T-cell (primary cell): ENCODE measurements at regions not wholly inside any gene's neighbourhood (a gene's known extent, or its start where the extent isn't known, plus 50 kb on each side); places are given as distances from the start of the nearest gene placed in this dataset.

ENCODE experiments used
- ATAC-seq, 4 experiments: fragments of 200-7000 bp in 3 of 4; fragments of 150-1000 bp in 1 of 4; cut with Tn5 transposase; replicated peaks in 1 of 4; 1 replicate in 3 of 4; 2 replicates in 1 of 4; pipeline ENCODE4 v1.10.0; 2021; ENCODE audit warnings: moderate library complexity in 3 of 4, mild to moderate bottlenecking in 2 of 4, moderate number of reproducible peaks in 1 of 4
- CTCF ChIA-PET, 2 donors: fragments of 300-600 bp; sonication (Branson Sonifier 250); formaldehyde crosslinking; loops; one replicate each; lab custom pipeline; 2022; ENCODE audit warnings: antibody characterized with exemption in 2 of 2; lab: Charles Lee
- POLR2A ChIA-PET, 2 donors: fragments of 300-600 bp; sonication (Branson Sonifier 250); formaldehyde crosslinking; loops; one replicate each; lab custom pipeline; 2022; ENCODE audit warnings: antibody characterized with exemption in 2 of 2; lab: Charles Lee
- DNase-seq, 35 experiments: peaks; one replicate each; pipeline versions ENCODE4 v3.0.0 to v3.0.0-alpha.2; 2013 to 2023
- H3K27ac ChIP-seq: one replicate; pipeline ENCODE4 v1.5.1; 2013; ENCODE audit warnings: low read length
- H3K27me3 ChIP-seq, 2 experiments: replicated peaks in 1 of 2; 1 replicate in 1 of 2; 2 replicates in 1 of 2; pipeline versions ENCODE4 v1.6.1 to v1.7.0; 2013; ENCODE audit warnings: low read length in 1 of 2, mixed read lengths in 1 of 2; ENCODE audit not compliant: control insufficient read depth in 2 of 2, insufficient read depth in 2 of 2; ENCODE audit errors: extremely low read depth in 1 of 2
- H3K36me3 ChIP-seq, 2 donors: 1 replicate in 1 of 2; 2 replicates in 1 of 2; pipeline versions ENCODE4 v1.6.1 to v1.7.0; 2013; ENCODE audit warnings: low read length in 1 of 2; ENCODE audit not compliant: control insufficient read depth in 2 of 2, insufficient read depth in 1 of 2; ENCODE audit errors: extremely low read depth in 1 of 2
- H3K4me1 ChIP-seq, 2 experiments: 1 replicate in 1 of 2; 2 replicates in 1 of 2; pipeline versions ENCODE4 v1.6.1 to v1.7.0; 2013; ENCODE audit warnings: low read length in 2 of 2, mixed read lengths in 1 of 2; ENCODE audit not compliant: insufficient read depth in 2 of 2, control insufficient read depth in 1 of 2; ENCODE audit errors: extremely low read depth in 1 of 2
- H3K4me3 ChIP-seq, 2 donors: 1 replicate in 1 of 2; 2 replicates in 1 of 2; pipeline versions ENCODE4 v1.5.1 to v1.7.0; 2013; ENCODE audit warnings: mild to moderate bottlenecking in 2 of 2, low read length in 1 of 2, moderate library complexity in 1 of 2; ENCODE audit not compliant: control insufficient read depth in 1 of 2; ENCODE audit errors: extremely low read depth in 1 of 2
- H3K9me3 ChIP-seq: 2 replicates; pipeline ENCODE4 v1.7.0; 2013
- H3K27ac Mint-ChIP-seq, 2 donors: one replicate each; pipeline ENCODE4 v1.8.0; 2020 to 2021; ENCODE audit warnings: mild to moderate bottlenecking in 2 of 2, mixed read lengths in 2 of 2
- H3K27me3 Mint-ChIP-seq, 2 donors: one replicate each; pipeline ENCODE4 v1.8.0; 2021 to 2022; ENCODE audit warnings: mixed read lengths in 2 of 2
- H3K36me3 Mint-ChIP-seq: one replicate; pipeline ENCODE4 v1.8.0; 2021; ENCODE audit warnings: mixed read lengths
- H3K4me1 Mint-ChIP-seq, 3 donors: one replicate each; pipeline ENCODE4 v1.8.0; 2020 to 2022; ENCODE audit warnings: mixed read lengths in 3 of 3, mild to moderate bottlenecking in 1 of 3
- H3K4me3 Mint-ChIP-seq, 3 donors: one replicate each; pipeline ENCODE4 v1.8.0; 2020 to 2022; ENCODE audit warnings: mild to moderate bottlenecking in 3 of 3, mixed read lengths in 3 of 3, moderate library complexity in 3 of 3
- H3K9me3 Mint-ChIP-seq, 3 donors: one replicate each; pipeline ENCODE4 v1.8.0; 2020 to 2022; ENCODE audit warnings: mixed read lengths in 3 of 3
- WGBS: methylation state at CpG from one replicate; pipeline ENCODE4 v1.1.5; 2013; ENCODE audit warnings: missing lambda C conversion rate; ENCODE audit not compliant: insufficient coverage; 5-methylcytosine and 5-hydroxymethylcytosine counted together

GRCh38 chr11:127236776-127237175 is 236.2 kb upstream of the KIRREL3 start:
- no peaks in the 10 kb centered on the region for H3K9me3 ChIP-seq
- Mint-ChIP-seq H3K4me3 (no peak overlapping the region), H3K36me3 (no peaks in the 10 kb centered on the region), H3K27me3 (no peaks in the 10 kb centered on the region), H3K9me3 (no peaks in the 10 kb centered on the region), H3K4me1 (no peaks in the 10 kb centered on the region), H3K27ac (no peak overlapping the region)
- CTCF ChIA-PET = no interaction called here
- no peaks in the 10 kb centered on the region for H3K4me1 ChIP-seq
- 40% methylated on average over 1 of the region's 1 CpG for WGBS
- no peak overlapping the region for H3K4me3 ChIP-seq
- H3K27me3 ChIP-seq = no peaks in the 10 kb centered on the region
- H3K27ac ChIP-seq = no peak overlapping the region
- H3K36me3 ChIP-seq = no peaks in the 10 kb centered on the region
- DNase-seq (no peak), ATAC-seq (no peak)
- POLR2A ChIA-PET = no interaction called here

- Histone ChIP-seq H3K4me1 (no peaks in the 10 kb centered on the region), H3K27ac (no peak overlapping the region), H3K4me3 (no peak overlapping the region), H3K9me3 (no peaks in the 10 kb centered on the region), H3K27me3 (no peaks in the 10 kb centered on the region), H3K36me3 (no peaks in the 10 kb centered on the region)
- ATAC-seq = no peak
- H3K36me3 Mint-ChIP-seq = no peaks in the 10 kb centered on the region
- 36% methylated on average over 3 of the region's 3 CpGs for WGBS
- no peaks in the 10 kb centered on the region for H3K27me3 Mint-ChIP-seq
- H3K27ac Mint-ChIP-seq = no peak overlapping the region
- DNase-seq = no peak
- H3K4me3 Mint-ChIP-seq = no peak overlapping the region
- CTCF ChIA-PET = no interaction called here
- no peaks in the 10 kb centered on the region for H3K4me1 Mint-ChIP-seq
- POLR2A ChIA-PET = no interaction called here
- peaks cover 0 to 7% (median 0%) of the 10 kb centered on the region in 3 donors for H3K9me3 Mint-ChIP-seq
These were observed 233.4 kb upstream of the KIRREL3 start for GRCh38 chr11:127233998-127234397.

GRCh38 chr11:127230392-127230791 is 229.8 kb upstream of the KIRREL3 start:
- H3K27ac Mint-ChIP-seq = no peak overlapping the region
- H3K36me3 Mint-ChIP-seq = no peaks in the 10 kb centered on the region
- Histone ChIP-seq H3K27me3 (no peaks in the 10 kb centered on the region), H3K4me3 (no peak overlapping the region), H3K27ac (no peak overlapping the region), H3K36me3 (no peaks in the 10 kb centered on the region), H3K4me1 (no peaks in the 10 kb centered on the region), H3K9me3 (no peaks in the 10 kb centered on the region)
- peaks cover 0 to 5% of the 10 kb centered on the region in 2 donors for H3K27me3 Mint-ChIP-seq
- ATAC-seq (no peak), DNase-seq (no peak)
- H3K4me3 Mint-ChIP-seq = no peak overlapping the region
- ChIA-PET CTCF (no interaction called here), POLR2A (no interaction called here)
- H3K4me1 Mint-ChIP-seq = no peaks in the 10 kb centered on the region
- H3K9me3 Mint-ChIP-seq = peaks cover 0 to 11% (median 0%) of the 10 kb centered on the region in 3 donors
- WGBS = no CpG with 5 or more reads among the region's 3 CpGs

- peaks cover 0 to 5% of the 10 kb centered on the region in 2 donors for H3K27me3 Mint-ChIP-seq
- H3K9me3 ChIP-seq = no peaks in the 10 kb centered on the region
These were observed 226.4 kb upstream of the KIRREL3 start for GRCh38 chr11:127226949-127227348.

GRCh38 chr11:127226380-127226779 is 225.8 kb upstream of the KIRREL3 start:
- Mint-ChIP-seq H3K27me3 (peaks cover 0 to 5% of the 10 kb centered on the region in 2 donors), H3K36me3 (no peaks in the 10 kb centered on the region), H3K9me3 (peaks cover 0 to 15% (median 0%) of the 10 kb centered on the region in 3 donors), H3K27ac (no peak overlapping the region), H3K4me3 (no peak overlapping the region), H3K4me1 (no peaks in the 10 kb centered on the region)
- no peak overlapping the region for H3K4me3 ChIP-seq
- H3K27me3 ChIP-seq = no peaks in the 10 kb centered on the region
- no CpG with 5 or more reads among the region's 1 CpG for WGBS
- ChIA-PET CTCF (no interaction called here), POLR2A (no interaction called here)
- H3K9me3 ChIP-seq = no peaks in the 10 kb centered on the region
- DNase-seq = no peak
- no peaks in the 10 kb centered on the region for H3K4me1 ChIP-seq
- no peaks in the 10 kb centered on the region for H3K36me3 ChIP-seq
- ATAC-seq = no peak
- H3K27ac ChIP-seq = no peak overlapping the region

More at GRCh38 chr11:127226949-127227348, 226.4 kb upstream of the KIRREL3 start:
- Mint-ChIP-seq H3K4me3 (no peak overlapping the region), H3K27ac (no peak overlapping the region), H3K36me3 (no peaks in the 10 kb centered on the region), H3K4me1 (no peaks in the 10 kb centered on the region), H3K9me3 (peaks cover 0 to 15% (median 0%) of the 10 kb centered on the region in 3 donors)
- no peaks in the 10 kb centered on the region for H3K4me1 ChIP-seq
- no peak overlapping the region for H3K27ac ChIP-seq
- CTCF ChIA-PET = no interaction called here
- H3K4me3 ChIP-seq = no peak overlapping the region
- ATAC-seq = no peak
- WGBS = no CpG with 5 or more reads among the region's 2 CpGs
- POLR2A ChIA-PET = no interaction called here
- H3K36me3 ChIP-seq = no peaks in the 10 kb centered on the region
- H3K27me3 ChIP-seq = no peaks in the 10 kb centered on the region
- DNase-seq = no peak

GRCh38 chr11:127225619-127226018 is 225.0 kb upstream of the KIRREL3 start:
- Mint-ChIP-seq H3K9me3 (peaks cover 0 to 20% (median 0%) of the 10 kb centered on the region in 3 donors), H3K27me3 (peaks cover 0 to 5% of the 10 kb centered on the region in 2 donors), H3K4me3 (no peak overlapping the region), H3K4me1 (no peaks in the 10 kb centered on the region), H3K27ac (no peak overlapping the region), H3K36me3 (no peaks in the 10 kb centered on the region)
- CTCF ChIA-PET = no interaction called here
- no peak overlapping the region for H3K4me3 ChIP-seq
- ATAC-seq (no peak), DNase-seq (no peak)
- no peaks in the 10 kb centered on the region for H3K4me1 ChIP-seq
- H3K27me3 ChIP-seq = no peaks in the 10 kb centered on the region
- no peaks in the 10 kb centered on the region for H3K9me3 ChIP-seq
- POLR2A ChIA-PET = no interaction called here
- H3K27ac ChIP-seq = no peak overlapping the region
- H3K36me3 ChIP-seq = no peaks in the 10 kb centered on the region
- 80% methylated on average over 1 of the region's 1 CpG for WGBS

- no CpG with 5 or more reads among the region's 2 CpGs for WGBS
- Histone ChIP-seq H3K4me1 (no peaks in the 10 kb centered on the region), H3K27ac (no peak overlapping the region), H3K36me3 (no peaks in the 10 kb centered on the region), H3K27me3 (no peaks in the 10 kb centered on the region), H3K9me3 (no peaks in the 10 kb centered on the region), H3K4me3 (no peak overlapping the region)
- peaks cover 0 to 5% of the 10 kb centered on the region in 2 donors for H3K27me3 Mint-ChIP-seq
- H3K36me3 Mint-ChIP-seq = no peaks in the 10 kb centered on the region
- no peak overlapping the region for H3K27ac Mint-ChIP-seq
- ATAC-seq (no peak), DNase-seq (no peak)
- POLR2A ChIA-PET = no interaction called here
- no peaks in the 10 kb centered on the region for H3K4me1 Mint-ChIP-seq
- H3K4me3 Mint-ChIP-seq = no peak overlapping the region
- CTCF ChIA-PET = no interaction called here
- H3K9me3 Mint-ChIP-seq = peaks cover 0 to 14% (median 0%) of the 10 kb centered on the region in 3 donors
These were observed 223.7 kb upstream of the KIRREL3 start for GRCh38 chr11:127224276-127224675.
